ENCODE measurements at regions not wholly inside any gene's neighbourhood (a gene's known extent, or its start where the extent isn't known, plus 50 kb on each side); places are given as distances from the start of the nearest gene placed in this dataset.
"Not testable (repeated sequence)": the region's sequence is repeated elsewhere in the genome, so short reads cannot be mapped to it uniquely, and the experiment has no call there.

- no peak for DNase-seq
Measured at GRCh38 chr3:184474897-184475296, 86.7 kb upstream of the EPHB3 start.

GRCh38 chr3:184477940-184478339 is 83.6 kb upstream of the EPHB3 start:
- DNase-seq: no peak

- no peak for DNase-seq
Measured at GRCh38 chr3:184479426-184480126, 82.0 kb upstream of the EPHB3 start.

- DNase-seq: no peak
Measured at GRCh38 chr3:184480831-184481230, 80.8 kb upstream of the EPHB3 start.

- DNase-seq: no peak
Measured at GRCh38 chr3:184481984-184482671, 79.5 kb upstream of the EPHB3 start.

- no peak for DNase-seq
Measured at GRCh38 chr3:184485241-184485640, 76.3 kb upstream of the EPHB3 start.

GRCh38 chr3:184485906-184486305 is 75.7 kb upstream of the EPHB3 start:
- DNase-seq: no peak

- DNase-seq: no peak
Measured at GRCh38 chr3:184486614-184487013, 75.0 kb upstream of the EPHB3 start.

GRCh38 chr3:184488577-184488976 is 73.0 kb upstream of the EPHB3 start:
- no peak for DNase-seq

- DNase-seq: no peak
Measured at GRCh38 chr3:184489268-184489841, 72.2 kb upstream of the EPHB3 start.

GRCh38 chr3:184491011-184491576 is 70.5 kb upstream of the EPHB3 start:
- no peak for DNase-seq

GRCh38 chr3:184491867-184492615 is 69.5 kb upstream of the EPHB3 start:
- DNase-seq: peak in 2 of 56 donors; percentile 11 to 15

- DNase-seq: no peak
Measured at GRCh38 chr3:184496933-184497332, 64.7 kb upstream of the EPHB3 start.

GRCh38 chr3:184497804-184498203 is 63.8 kb upstream of the EPHB3 start:
- DNase-seq: no peak

GRCh38 chr3:184498986-184499606 is 62.5 kb upstream of the EPHB3 start:
- DNase-seq: no peak

- DNase-seq: no peak
Measured at GRCh38 chr3:184500344-184500923, 61.2 kb upstream of the EPHB3 start.

GRCh38 chr3:184502123-184502667 is 59.4 kb upstream of the EPHB3 start:
- DNase-seq: no peak

GRCh38 chr3:184502841-184503240 is 58.7 kb upstream of the EPHB3 start:
- not testable (repeated sequence) for DNase-seq

- DNase-seq: no peak
Measured at GRCh38 chr3:184503647-184504046, 57.9 kb upstream of the EPHB3 start.

GRCh38 chr3:184505076-184505878 is 56.3 kb upstream of the EPHB3 start:
- DNase-seq: no peak

Data from amygdala (tissue), 56 donors.